T-cell (primary cell): ENCODE measurements at regions not wholly inside any gene's neighbourhood (a gene's known extent, or its start where the extent isn't known, plus 50 kb on each side); places are given as distances from the start of the nearest gene placed in this dataset.
"Not testable (repeated sequence)": the region's sequence is repeated elsewhere in the genome, so short reads cannot be mapped to it uniquely, and the experiment has no call there.

ENCODE experiments used
- ATAC-seq, 4 experiments: fragments of 200-7000 bp in 3 of 4; fragments of 150-1000 bp in 1 of 4; cut with Tn5 transposase; replicated peaks in 1 of 4; 1 replicate in 3 of 4; 2 replicates in 1 of 4; pipeline ENCODE4 v1.10.0; 2021; ENCODE audit warnings: moderate library complexity in 3 of 4, mild to moderate bottlenecking in 2 of 4, moderate number of reproducible peaks in 1 of 4
- CTCF ChIA-PET, 2 donors: fragments of 300-600 bp; sonication (Branson Sonifier 250); formaldehyde crosslinking; loops; one replicate each; lab custom pipeline; 2022; ENCODE audit warnings: antibody characterized with exemption in 2 of 2; lab: Charles Lee
- POLR2A ChIA-PET, 2 donors: fragments of 300-600 bp; sonication (Branson Sonifier 250); formaldehyde crosslinking; loops; one replicate each; lab custom pipeline; 2022; ENCODE audit warnings: antibody characterized with exemption in 2 of 2; lab: Charles Lee
- DNase-seq, 35 experiments: peaks; one replicate each; pipeline versions ENCODE4 v3.0.0 to v3.0.0-alpha.2; 2013 to 2023
- H3K27ac ChIP-seq: one replicate; pipeline ENCODE4 v1.5.1; 2013; ENCODE audit warnings: low read length
- H3K27me3 ChIP-seq, 2 experiments: replicated peaks in 1 of 2; 1 replicate in 1 of 2; 2 replicates in 1 of 2; pipeline versions ENCODE4 v1.6.1 to v1.7.0; 2013; ENCODE audit warnings: low read length in 1 of 2, mixed read lengths in 1 of 2; ENCODE audit not compliant: control insufficient read depth in 2 of 2, insufficient read depth in 2 of 2; ENCODE audit errors: extremely low read depth in 1 of 2
- H3K36me3 ChIP-seq, 2 donors: 1 replicate in 1 of 2; 2 replicates in 1 of 2; pipeline versions ENCODE4 v1.6.1 to v1.7.0; 2013; ENCODE audit warnings: low read length in 1 of 2; ENCODE audit not compliant: control insufficient read depth in 2 of 2, insufficient read depth in 1 of 2; ENCODE audit errors: extremely low read depth in 1 of 2
- H3K4me1 ChIP-seq, 2 experiments: 1 replicate in 1 of 2; 2 replicates in 1 of 2; pipeline versions ENCODE4 v1.6.1 to v1.7.0; 2013; ENCODE audit warnings: low read length in 2 of 2, mixed read lengths in 1 of 2; ENCODE audit not compliant: insufficient read depth in 2 of 2, control insufficient read depth in 1 of 2; ENCODE audit errors: extremely low read depth in 1 of 2
- H3K4me3 ChIP-seq, 2 donors: 1 replicate in 1 of 2; 2 replicates in 1 of 2; pipeline versions ENCODE4 v1.5.1 to v1.7.0; 2013; ENCODE audit warnings: mild to moderate bottlenecking in 2 of 2, low read length in 1 of 2, moderate library complexity in 1 of 2; ENCODE audit not compliant: control insufficient read depth in 1 of 2; ENCODE audit errors: extremely low read depth in 1 of 2
- H3K9me3 ChIP-seq: 2 replicates; pipeline ENCODE4 v1.7.0; 2013
- H3K27ac Mint-ChIP-seq, 2 donors: one replicate each; pipeline ENCODE4 v1.8.0; 2020 to 2021; ENCODE audit warnings: mild to moderate bottlenecking in 2 of 2, mixed read lengths in 2 of 2
- H3K27me3 Mint-ChIP-seq, 2 donors: one replicate each; pipeline ENCODE4 v1.8.0; 2021 to 2022; ENCODE audit warnings: mixed read lengths in 2 of 2
- H3K36me3 Mint-ChIP-seq: one replicate; pipeline ENCODE4 v1.8.0; 2021; ENCODE audit warnings: mixed read lengths
- H3K4me1 Mint-ChIP-seq, 3 donors: one replicate each; pipeline ENCODE4 v1.8.0; 2020 to 2022; ENCODE audit warnings: mixed read lengths in 3 of 3, mild to moderate bottlenecking in 1 of 3
- H3K4me3 Mint-ChIP-seq, 3 donors: one replicate each; pipeline ENCODE4 v1.8.0; 2020 to 2022; ENCODE audit warnings: mild to moderate bottlenecking in 3 of 3, mixed read lengths in 3 of 3, moderate library complexity in 3 of 3
- H3K9me3 Mint-ChIP-seq, 3 donors: one replicate each; pipeline ENCODE4 v1.8.0; 2020 to 2022; ENCODE audit warnings: mixed read lengths in 3 of 3
- WGBS: methylation state at CpG from one replicate; pipeline ENCODE4 v1.1.5; 2013; ENCODE audit warnings: missing lambda C conversion rate; ENCODE audit not compliant: insufficient coverage; 5-methylcytosine and 5-hydroxymethylcytosine counted together

DNA sequence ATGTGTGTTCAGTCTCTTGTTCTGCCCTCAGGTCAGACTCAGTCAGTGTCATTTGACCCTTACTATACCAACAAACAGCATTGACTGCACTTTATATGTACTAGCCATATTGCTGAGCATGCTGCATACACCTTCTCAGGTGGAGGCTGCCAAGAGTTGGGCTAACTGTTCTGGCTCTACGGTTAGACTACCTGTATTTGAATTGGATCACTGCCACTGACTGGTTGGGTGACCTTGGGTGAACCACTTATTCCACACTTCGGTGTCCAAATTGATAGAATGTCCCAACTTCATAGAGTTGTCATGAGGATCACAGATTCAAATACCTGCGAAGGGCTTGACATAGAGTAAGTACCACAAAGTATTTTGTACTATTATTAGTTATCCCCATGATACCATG is 91.2 kb upstream of the GPR50 start:
- Mint-ChIP-seq H3K27me3 (peaks cover 25 to 27% of the 10 kb centered on the region in 2 donors), H3K36me3 (no peaks in the 10 kb centered on the region), H3K9me3 (no peaks in the 10 kb centered on the region), H3K4me3 (no peak overlapping the region), H3K27ac (no peak overlapping the region), H3K4me1 (peaks cover 2 to 5% (median 3%) of the 10 kb centered on the region in 3 donors)
- ATAC-seq (no peak), DNase-seq (no peak)
- ChIA-PET POLR2A (no interaction called here), CTCF (no interaction called here)
- no peak overlapping the region for H3K4me3 ChIP-seq
- no CpG with 5 or more reads among the region's 3 CpGs for WGBS
- H3K9me3 ChIP-seq: no peaks in the 10 kb centered on the region
- H3K27ac ChIP-seq: no peak overlapping the region
- H3K36me3 ChIP-seq: no peaks in the 10 kb centered on the region
- peaks cover 0 to 19% of the 10 kb centered on the region in 2 experiments for H3K27me3 ChIP-seq
- peaks cover 0 to 8% of the 10 kb centered on the region in 2 experiments for H3K4me1 ChIP-seq

DNA sequence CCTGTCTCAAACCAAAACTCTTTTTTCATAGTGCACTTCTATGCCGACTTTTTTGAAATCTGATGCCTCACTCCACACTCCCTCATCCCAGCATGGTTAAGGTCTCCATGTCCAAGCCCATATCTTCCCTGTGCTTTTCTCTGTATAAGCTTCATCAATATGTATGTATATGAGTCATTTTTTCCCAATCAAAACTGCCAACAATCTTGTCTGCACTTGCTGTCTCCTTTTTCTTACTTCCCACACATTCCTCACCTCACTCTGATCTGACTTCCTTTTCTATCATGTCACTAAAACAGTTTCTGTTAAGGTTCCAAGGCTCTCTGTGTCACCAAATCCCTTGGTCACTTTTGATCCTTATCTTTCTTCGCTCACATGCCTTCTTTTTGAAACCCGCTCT is 88.2 kb upstream of the GPR50 start:
- WGBS: no CpG with 5 or more reads among the region's 3 CpGs
- ChIA-PET POLR2A (no interaction called here), CTCF (no interaction called here)
- DNase-seq (no peak), ATAC-seq (no peak)
- Mint-ChIP-seq H3K27ac (no peak overlapping the region), H3K9me3 (no peaks in the 10 kb centered on the region), H3K4me1 (no peaks in the 10 kb centered on the region), H3K4me3 (no peak overlapping the region), H3K27me3 (peaks cover 23 to 35% of the 10 kb centered on the region in 2 donors), H3K36me3 (no peaks in the 10 kb centered on the region)
- Histone ChIP-seq H3K9me3 (no peaks in the 10 kb centered on the region), H3K36me3 (no peaks in the 10 kb centered on the region), H3K4me1 (no peaks in the 10 kb centered on the region), H3K4me3 (no peak overlapping the region), H3K27ac (no peak overlapping the region), H3K27me3 (no peaks in the 10 kb centered on the region)

DNA sequence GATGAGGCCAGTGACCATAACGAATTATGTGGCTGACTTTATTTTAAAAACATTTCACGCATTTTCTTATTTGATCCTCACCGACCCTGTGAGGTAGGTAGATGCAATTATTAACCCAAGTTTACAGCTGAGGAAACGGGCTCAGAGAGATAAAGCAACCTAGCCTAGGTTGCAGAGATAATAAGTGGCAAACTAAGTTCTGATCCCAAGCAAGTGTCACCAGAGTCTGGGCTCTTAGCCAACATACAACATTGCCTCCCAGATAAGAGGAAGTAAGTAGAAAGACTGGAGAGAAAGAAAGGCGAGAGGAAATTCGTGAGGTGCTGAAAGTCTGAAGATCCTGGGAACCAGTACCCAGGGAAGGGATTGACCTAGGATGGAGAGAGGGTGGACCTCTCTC is 77.4 kb upstream of the GPR50 start:
- H3K4me1 ChIP-seq: no peaks in the 10 kb centered on the region
- H3K36me3 ChIP-seq: no peaks in the 10 kb centered on the region
- Mint-ChIP-seq H3K27me3 (peaks cover 3 to 19% of the 10 kb centered on the region in 2 donors), H3K4me3 (no peak overlapping the region), H3K27ac (no peak overlapping the region), H3K9me3 (no peaks in the 10 kb centered on the region), H3K36me3 (no peaks in the 10 kb centered on the region), H3K4me1 (peaks cover 0 to 2% (median 0%) of the 10 kb centered on the region in 3 donors)
- no peak for ATAC-seq
- whole genome bisulfite sequencing: 13% methylated on average over 2 of the region's 6 CpGs
- H3K27me3 ChIP-seq: no peaks in the 10 kb centered on the region
- ChIA-PET POLR2A (no interaction called here), CTCF (no interaction called here)
- H3K27ac ChIP-seq: no peak overlapping the region
- H3K9me3 ChIP-seq: no peaks in the 10 kb centered on the region
- H3K4me3 ChIP-seq: no peak overlapping the region
- DNase-seq: no peak

DNA sequence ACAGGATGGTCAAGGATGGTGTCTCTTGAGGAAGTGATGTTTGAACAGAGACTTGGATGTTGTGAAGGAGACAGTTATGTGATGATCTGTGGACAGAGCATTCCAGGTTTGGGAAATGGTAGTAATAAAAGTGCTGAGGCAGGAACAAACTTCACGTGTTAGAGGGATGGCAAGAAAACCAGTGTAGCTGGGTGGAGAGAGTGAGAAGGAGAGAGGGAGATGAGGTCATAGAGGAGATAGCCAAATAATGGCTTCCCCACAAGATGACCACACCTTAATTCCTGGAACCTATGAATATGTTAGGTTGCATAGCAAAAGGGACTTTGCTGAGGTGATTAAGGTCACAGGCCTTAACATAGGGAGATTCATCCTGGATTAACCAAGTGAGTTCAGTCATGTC is 75.6 kb upstream of the GPR50 start:
- H3K27me3 ChIP-seq: no peaks in the 10 kb centered on the region
- Mint-ChIP-seq H3K27ac (no peak overlapping the region), H3K36me3 (no peaks in the 10 kb centered on the region), H3K9me3 (no peaks in the 10 kb centered on the region), H3K4me1 (peaks cover 0 to 2% (median 0%) of the 10 kb centered on the region in 3 donors), H3K27me3 (peaks cover 3 to 19% of the 10 kb centered on the region in 2 donors), H3K4me3 (no peak overlapping the region)
- ATAC-seq (no peak), DNase-seq (no peak)
- H3K36me3 ChIP-seq: no peaks in the 10 kb centered on the region
- no peaks in the 10 kb centered on the region for H3K4me1 ChIP-seq
- H3K4me3 ChIP-seq: no peak overlapping the region
- H3K27ac ChIP-seq: no peak overlapping the region
- CTCF ChIA-PET: no interaction called here
- WGBS: no CpG with 5 or more reads among the region's 1 CpG
- POLR2A ChIA-PET: no interaction called here
- no peaks in the 10 kb centered on the region for H3K9me3 ChIP-seq

DNA sequence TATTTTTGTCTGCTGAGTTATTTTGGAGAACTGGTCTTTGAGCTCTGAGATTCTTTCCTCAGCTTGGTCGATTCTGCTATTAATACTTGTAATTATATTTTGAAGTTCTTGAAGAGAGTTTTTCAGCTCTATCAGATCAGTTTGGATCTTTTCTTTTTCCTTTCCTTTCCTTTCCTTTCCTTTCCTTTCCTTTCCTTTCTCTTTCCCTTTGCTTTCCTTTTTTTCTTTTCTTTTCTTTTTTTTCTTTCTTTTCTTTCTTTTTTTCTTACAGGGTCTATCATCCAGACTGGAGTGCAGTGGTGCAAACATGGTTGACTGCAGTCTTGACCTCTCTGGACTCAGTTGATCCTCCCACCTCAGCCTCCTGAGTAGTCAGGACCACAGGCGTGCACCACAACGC is 63.2 kb upstream of the GPR50 start:
- H3K36me3 ChIP-seq, H3K27ac ChIP-seq, H3K27me3 ChIP-seq, H3K4me1 ChIP-seq, H3K27ac Mint-ChIP-seq, H3K9me3 ChIP-seq, H3K4me1 Mint-ChIP-seq, CTCF ChIA-PET, H3K4me3 ChIP-seq, DNase-seq, H3K36me3 Mint-ChIP-seq, H3K4me3 Mint-ChIP-seq, ATAC-seq, H3K9me3 Mint-ChIP-seq: not testable (repeated sequence)
- POLR2A ChIA-PET: interaction anchor here in 1 of 2 donors (0.6 kb wide), 1 partner anchor 391 kb away, joined by 4 read pairs; no protein-coding TSS in a partner anchor
- no CpG with 5 or more reads among the region's 3 CpGs for WGBS
- peaks cover 37 to 59% of the 10 kb centered on the region in 2 donors for H3K27me3 Mint-ChIP-seq
